IMR-90 (cell line): ENCODE measurements at regions not wholly inside any gene's neighbourhood (a gene's known extent, or its start where the extent isn't known, plus 50 kb on each side); places are given as distances from the start of the nearest gene placed in this dataset.

Experiments
- CEBPB ChIP-seq: IDR thresholded peaks from 2 replicates; pipeline ENCODE4 v1.6.1; 2012; ENCODE audit warnings: low read depth, low read length, improper control_type of control experiment
- FOS ChIP-seq: fragments of 150-350 bp; IDR thresholded peaks from 2 replicates; pipeline ENCODE4 v1.6.1; 2016; ENCODE audit warnings: low read depth, low read length
- MXI1 ChIP-seq: IDR thresholded peaks from 2 replicates; pipeline ENCODE4 v1.6.1; 2012; ENCODE audit warnings: low read depth, mild to moderate bottlenecking, low read length, moderate library complexity, borderline replicate concordance
- POLR2A ChIP-seq: IDR thresholded peaks from 2 replicates; pipeline ENCODE4 v1.6.1; 2012; ENCODE audit warnings: mild to moderate bottlenecking, low read depth, low read length
- RAD21 ChIP-seq: IDR thresholded peaks from 2 replicates; pipeline ENCODE4 v1.6.1; 2012; ENCODE audit warnings: low read length, improper control_type of control experiment
- RFX5 ChIP-seq: IDR thresholded peaks from 2 replicates; pipeline ENCODE4 v1.8.0; 2012; ENCODE audit warnings: low read depth, mild to moderate bottlenecking, low read length, moderate library complexity
- SMC3 ChIP-seq: fragments of 150-350 bp; IDR thresholded peaks from 2 replicates; pipeline ENCODE4 v1.6.1; 2016; ENCODE audit warnings: low read depth, mild to moderate bottlenecking, antibody characterized with exemption, low read length, moderate library complexity
- TF ChIP-seq, protein P1 (sequence below): conservative IDR thresholded peaks from 2 replicates; pipeline ENCODE4 v1.5.1; 2012; ENCODE audit warnings: mild to moderate bottlenecking, low read depth, low read length, improper control_type of control experiment

- TF ChIP-seq, protein P1, sequence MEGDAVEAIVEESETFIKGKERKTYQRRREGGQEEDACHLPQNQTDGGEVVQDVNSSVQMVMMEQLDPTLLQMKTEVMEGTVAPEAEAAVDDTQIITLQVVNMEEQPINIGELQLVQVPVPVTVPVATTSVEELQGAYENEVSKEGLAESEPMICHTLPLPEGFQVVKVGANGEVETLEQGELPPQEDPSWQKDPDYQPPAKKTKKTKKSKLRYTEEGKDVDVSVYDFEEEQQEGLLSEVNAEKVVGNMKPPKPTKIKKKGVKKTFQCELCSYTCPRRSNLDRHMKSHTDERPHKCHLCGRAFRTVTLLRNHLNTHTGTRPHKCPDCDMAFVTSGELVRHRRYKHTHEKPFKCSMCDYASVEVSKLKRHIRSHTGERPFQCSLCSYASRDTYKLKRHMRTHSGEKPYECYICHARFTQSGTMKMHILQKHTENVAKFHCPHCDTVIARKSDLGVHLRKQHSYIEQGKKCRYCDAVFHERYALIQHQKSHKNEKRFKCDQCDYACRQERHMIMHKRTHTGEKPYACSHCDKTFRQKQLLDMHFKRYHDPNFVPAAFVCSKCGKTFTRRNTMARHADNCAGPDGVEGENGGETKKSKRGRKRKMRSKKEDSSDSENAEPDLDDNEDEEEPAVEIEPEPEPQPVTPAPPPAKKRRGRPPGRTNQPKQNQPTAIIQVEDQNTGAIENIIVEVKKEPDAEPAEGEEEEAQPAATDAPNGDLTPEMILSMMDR, result no peak
- no peak for TF ChIP-seq POLR2A
- no peak for TF ChIP-seq RFX5
- no peak for TF ChIP-seq MXI1
- no peak for TF ChIP-seq CEBPB
- TF ChIP-seq SMC3, result no peak
- no peak for TF ChIP-seq RAD21
- no peak for TF ChIP-seq FOS
Observed at GRCh38 chr4:171025343-171025742, 787.9 kb upstream of the GALNTL6 start.
